Medulla oblongata (tissue), 1 donor: ENCODE measurements at regions not wholly inside any gene's neighbourhood (a gene's known extent, or its start where the extent isn't known, plus 50 kb on each side); places are given as distances from the start of the nearest gene placed in this dataset.
"Not testable (repeated sequence)": the region's sequence is repeated elsewhere in the genome, so short reads cannot be mapped to it uniquely, and the experiment has no call there.

Experiments used
- DNase-seq: peaks from one replicate; pipeline ENCODE4 v3.0.0-alpha.2; 2015; ENCODE audit errors: extremely low spot score

GRCh38 chr16:58883131-58883530, 149.0 kb upstream of the GOT2 start:
- DNase-seq = no peak

GRCh38 chr16:58882292-58882691, 148.2 kb upstream of the GOT2 start:
- DNase-seq = peak; percentile 67

GRCh38 chr16:58878641-58879040, 144.5 kb upstream of the GOT2 start:
- DNase-seq = not testable (repeated sequence)

GRCh38 chr16:58866935-58867334, 132.8 kb upstream of the GOT2 start:
- no peak for DNase-seq

GRCh38 chr16:58863761-58864160, 129.6 kb upstream of the GOT2 start:
- DNase-seq = no peak

- DNase-seq = no peak
These were observed 128.9 kb upstream of the GOT2 start for GRCh38 chr16:58863042-58863441.

GRCh38 chr16:58862334-58863021, 128.4 kb upstream of the GOT2 start:
- DNase-seq = no peak

GRCh38 chr16:58859958-58860669, 126.0 kb upstream of the GOT2 start:
- DNase-seq = peak; percentile 53

- not testable (repeated sequence) for DNase-seq
These were observed 124.5 kb upstream of the GOT2 start for GRCh38 chr16:58858577-58858976.

GRCh38 chr16:58855291-58855863, 121.3 kb upstream of the GOT2 start:
- no peak for DNase-seq

- DNase-seq = no peak
These were observed 120.0 kb upstream of the GOT2 start for GRCh38 chr16:58853854-58854791.

GRCh38 chr16:58850678-58851020, 116.5 kb upstream of the GOT2 start:
- DNase-seq = no peak

- DNase-seq = peak; percentile 30
These were observed 116.0 kb upstream of the GOT2 start for GRCh38 chr16:58850019-58850677.

GRCh38 chr16:58848662-58849002, 114.5 kb upstream of the GOT2 start:
- DNase-seq = no peak

- no peak for DNase-seq
These were observed 114.0 kb upstream of the GOT2 start for GRCh38 chr16:58847902-58848661.

- not testable (repeated sequence) for DNase-seq
These were observed 112.1 kb upstream of the GOT2 start for GRCh38 chr16:58846226-58846625.

GRCh38 chr16:58843675-58844074, 109.6 kb upstream of the GOT2 start:
- DNase-seq = peak; percentile 38

GRCh38 chr16:58842746-58843145, 108.6 kb upstream of the GOT2 start:
- no peak for DNase-seq

GRCh38 chr16:58842156-58842555, 108.0 kb upstream of the GOT2 start:
- DNase-seq = no peak

- no peak for DNase-seq
These were observed 103.8 kb upstream of the GOT2 start for GRCh38 chr16:58837950-58838349.

GRCh38 chr16:58836427-58836826, 102.3 kb upstream of the GOT2 start:
- DNase-seq = no peak
